ENCODE measurements at regions not wholly inside any gene's neighbourhood (a gene's known extent, or its start where the extent isn't known, plus 50 kb on each side); places are given as distances from the start of the nearest gene placed in this dataset.

- TF ChIP-seq POLR2A (IDR thresholded peaks at IDR 0.05): no peak
- TF ChIP-seq CTCF (IDR thresholded peaks at IDR 0.05 in 4 of 5, conservative IDR thresholded peaks at IDR 0.05 in 1 of 5): no peak
Measured at GRCh38 chr14:43481864-43482263, 1025.2 kb downstream of the FSCB start.

Data from gastrocnemius medialis (tissue), 4 donors.